ENCODE measurements at regions not wholly inside any gene's neighbourhood (a gene's known extent, or its start where the extent isn't known, plus 50 kb on each side); places are given as distances from the start of the nearest gene placed in this dataset.

DNA sequence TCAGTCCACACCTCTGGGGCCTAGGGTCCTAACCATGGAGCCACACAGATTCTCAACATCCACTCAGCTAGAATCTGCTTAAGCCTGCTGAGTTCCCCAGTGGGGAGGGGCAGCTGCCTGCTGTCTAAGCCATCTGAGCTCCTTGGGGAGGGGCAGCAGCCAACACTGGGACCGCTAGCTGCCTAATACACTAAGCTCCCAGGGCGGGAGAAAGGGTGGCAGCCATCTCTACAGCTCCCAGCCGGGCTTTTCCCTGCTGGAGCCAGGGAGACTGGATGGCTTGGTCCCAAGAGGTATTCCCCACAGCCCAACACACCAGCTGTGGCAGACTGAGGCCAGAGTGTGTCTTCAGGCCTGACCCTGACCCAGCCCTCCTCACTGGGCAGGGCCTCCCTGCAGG is 217.3 kb upstream of the TMEM45B start:
- TF ChIP-seq, protein P1, sequence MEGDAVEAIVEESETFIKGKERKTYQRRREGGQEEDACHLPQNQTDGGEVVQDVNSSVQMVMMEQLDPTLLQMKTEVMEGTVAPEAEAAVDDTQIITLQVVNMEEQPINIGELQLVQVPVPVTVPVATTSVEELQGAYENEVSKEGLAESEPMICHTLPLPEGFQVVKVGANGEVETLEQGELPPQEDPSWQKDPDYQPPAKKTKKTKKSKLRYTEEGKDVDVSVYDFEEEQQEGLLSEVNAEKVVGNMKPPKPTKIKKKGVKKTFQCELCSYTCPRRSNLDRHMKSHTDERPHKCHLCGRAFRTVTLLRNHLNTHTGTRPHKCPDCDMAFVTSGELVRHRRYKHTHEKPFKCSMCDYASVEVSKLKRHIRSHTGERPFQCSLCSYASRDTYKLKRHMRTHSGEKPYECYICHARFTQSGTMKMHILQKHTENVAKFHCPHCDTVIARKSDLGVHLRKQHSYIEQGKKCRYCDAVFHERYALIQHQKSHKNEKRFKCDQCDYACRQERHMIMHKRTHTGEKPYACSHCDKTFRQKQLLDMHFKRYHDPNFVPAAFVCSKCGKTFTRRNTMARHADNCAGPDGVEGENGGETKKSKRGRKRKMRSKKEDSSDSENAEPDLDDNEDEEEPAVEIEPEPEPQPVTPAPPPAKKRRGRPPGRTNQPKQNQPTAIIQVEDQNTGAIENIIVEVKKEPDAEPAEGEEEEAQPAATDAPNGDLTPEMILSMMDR (IDR thresholded peaks at IDR 0.05) = no peak
- no peak for TF ChIP-seq EZH2 (IDR thresholded peaks at IDR 0.05; ENCODE audit: borderline replicate concordance, insufficient read depth, low read depth, low read length, poor library complexity, severe bottlenecking)

Measured in B cell (primary cell).